Neural progenitor cell (in vitro differentiated cells): ENCODE measurements at regions not wholly inside any gene's neighbourhood (a gene's known extent, or its start where the extent isn't known, plus 50 kb on each side); places are given as distances from the start of the nearest gene placed in this dataset.

Experiments
- DNase-seq: peaks from one replicate; pipeline ENCODE4 v3.0.0-alpha.2; 2016; ENCODE audit warnings: low spot score
- H2AFZ ChIP-seq: fragments of 200-600 bp; sonication (generic); replicated peaks from 2 replicates; pipeline ENCODE4 v1.6.1; 2016; ENCODE audit warnings: antibody characterized with exemption
- H3F3A ChIP-seq: fragments of 200-600 bp; sonication (generic); 2 replicates; pipeline ENCODE4 v1.6.1; 2016; ENCODE audit warnings: antibody characterized with exemption, low read depth
- H3K27ac ChIP-seq: fragments of 200-600 bp; sonication (generic); 2 replicates; pipeline ENCODE4 v1.5.1; 2016; ENCODE audit warnings: mild to moderate bottlenecking
- H3K27me3 ChIP-seq: fragments of 200-600 bp; sonication (generic); 2 replicates; pipeline ENCODE4 v1.6.1; 2016; ENCODE audit warnings: mild to moderate bottlenecking, moderate library complexity
- H3K36me3 ChIP-seq: fragments of 200-600 bp; sonication (generic); 2 replicates; pipeline ENCODE4 v1.5.1; 2016
- H3K4me1 ChIP-seq: fragments of 200-600 bp; sonication (generic); 2 replicates; pipeline ENCODE4 v1.6.1; 2016; ENCODE audit warnings: mixed run types
- H3K4me2 ChIP-seq: fragments of 200-600 bp; sonication (generic); 2 replicates; pipeline ENCODE4 v1.6.1; 2016
- H3K4me3 ChIP-seq: fragments of 200-600 bp; sonication (generic); 2 replicates; pipeline ENCODE4 v1.5.1; 2016
- H3K79me2 ChIP-seq: fragments of 200-600 bp; sonication (generic); 2 replicates; pipeline ENCODE4 v1.6.1; 2016; ENCODE audit warnings: low read depth
- H3K9ac ChIP-seq: fragments of 200-600 bp; sonication (generic); 2 replicates; pipeline ENCODE4 v1.6.1; 2016
- H3K9me3 ChIP-seq: fragments of 200-600 bp; sonication (generic); 2 replicates; pipeline ENCODE4 v1.5.1; 2016; ENCODE audit warnings: low read depth
- H4K20me1 ChIP-seq: fragments of 200-600 bp; sonication (generic); 2 replicates; pipeline ENCODE4 v1.6.1; 2016; ENCODE audit warnings: low read depth
- H3K27ac Mint-ChIP-seq: 3 replicates; pipeline ENCODE4 v1.8.0; 2021; ENCODE audit warnings: mixed read lengths
- H3K27me3 Mint-ChIP-seq: 2 replicates; pipeline ENCODE4 v1.8.0; 2022; ENCODE audit warnings: low read depth, mild to moderate bottlenecking, inconsistent platforms, moderate library complexity, mixed read lengths; ENCODE audit not compliant: insufficient read depth
- H3K36me3 Mint-ChIP-seq: 3 replicates; pipeline ENCODE4 v1.8.0; 2021; ENCODE audit warnings: mixed read lengths
- H3K4me1 Mint-ChIP-seq: 3 replicates; pipeline ENCODE4 v1.8.0; 2021; ENCODE audit warnings: mixed read lengths
- H3K4me3 Mint-ChIP-seq: 3 replicates; pipeline ENCODE4 v1.8.0; 2021; ENCODE audit warnings: mild to moderate bottlenecking, moderate library complexity, mixed read lengths
- H3K9me3 Mint-ChIP-seq: 3 replicates; pipeline ENCODE4 v1.8.0; 2020; ENCODE audit warnings: mixed read lengths
- EZH2 ChIP-seq: fragments of 200-600 bp; sonication (generic); IDR thresholded peaks from 2 replicates; pipeline ENCODE4 v1.6.1; 2017; ENCODE audit warnings: antibody characterized with exemption, mild to moderate bottlenecking, moderate library complexity
- EZH2phosphoT487 ChIP-seq: fragments of 200-600 bp; sonication (generic); IDR thresholded peaks from 2 replicates; pipeline ENCODE4 v1.6.1; 2017; ENCODE audit warnings: antibody characterized with exemption
- TF ChIP-seq, protein P1 (sequence below): fragments of 200-600 bp; sonication (generic); IDR thresholded peaks from 2 replicates; pipeline ENCODE4 v1.5.1; 2017; ENCODE audit warnings: antibody characterized with exemption, mild to moderate bottlenecking

DNA sequence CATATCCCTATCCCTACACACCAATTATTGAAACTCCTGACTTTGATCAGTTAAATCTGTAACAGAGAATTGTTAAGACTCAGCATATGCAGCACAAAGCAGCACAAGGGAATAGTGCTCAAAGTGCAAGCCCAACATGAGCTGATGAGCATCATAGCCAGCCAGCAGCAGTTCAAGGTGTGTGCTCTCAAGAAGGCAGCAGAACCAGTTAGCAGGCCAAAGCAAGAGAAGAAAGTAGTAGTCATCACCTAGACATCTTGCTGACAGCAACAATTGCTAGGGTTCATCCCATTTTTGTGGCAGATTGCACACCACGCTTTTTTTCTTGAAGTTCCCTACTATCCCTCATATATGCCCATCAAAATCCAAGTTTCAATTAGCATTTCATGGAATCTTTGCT lies 478.3 kb downstream of the COL11A1 start:
- Histone ChIP-seq H3K36me3 (no peaks in the 10 kb centered on the region), H3K4me1 (no peaks in the 10 kb centered on the region), H2AFZ (no peak overlapping the region), H3F3A (no peaks in the 10 kb centered on the region), H3K4me2 (no peak overlapping the region), H3K9ac (no peak overlapping the region), H3K27ac (no peak overlapping the region), H4K20me1 (no peaks in the 10 kb centered on the region), H3K4me3 (no peak overlapping the region), H3K79me2 (no peaks in the 10 kb centered on the region), H3K27me3 (no peaks in the 10 kb centered on the region), H3K9me3 (no peaks in the 10 kb centered on the region)
- H3K27ac Mint-ChIP-seq, result no peak overlapping the region
- DNase-seq, result no peak
- no peaks in the 10 kb centered on the region for H3K9me3 Mint-ChIP-seq
- peaks cover 5% of the 10 kb centered on the region for H3K4me1 Mint-ChIP-seq
- no peaks in the 10 kb centered on the region for H3K36me3 Mint-ChIP-seq
- TF ChIP-seq, protein P1, sequence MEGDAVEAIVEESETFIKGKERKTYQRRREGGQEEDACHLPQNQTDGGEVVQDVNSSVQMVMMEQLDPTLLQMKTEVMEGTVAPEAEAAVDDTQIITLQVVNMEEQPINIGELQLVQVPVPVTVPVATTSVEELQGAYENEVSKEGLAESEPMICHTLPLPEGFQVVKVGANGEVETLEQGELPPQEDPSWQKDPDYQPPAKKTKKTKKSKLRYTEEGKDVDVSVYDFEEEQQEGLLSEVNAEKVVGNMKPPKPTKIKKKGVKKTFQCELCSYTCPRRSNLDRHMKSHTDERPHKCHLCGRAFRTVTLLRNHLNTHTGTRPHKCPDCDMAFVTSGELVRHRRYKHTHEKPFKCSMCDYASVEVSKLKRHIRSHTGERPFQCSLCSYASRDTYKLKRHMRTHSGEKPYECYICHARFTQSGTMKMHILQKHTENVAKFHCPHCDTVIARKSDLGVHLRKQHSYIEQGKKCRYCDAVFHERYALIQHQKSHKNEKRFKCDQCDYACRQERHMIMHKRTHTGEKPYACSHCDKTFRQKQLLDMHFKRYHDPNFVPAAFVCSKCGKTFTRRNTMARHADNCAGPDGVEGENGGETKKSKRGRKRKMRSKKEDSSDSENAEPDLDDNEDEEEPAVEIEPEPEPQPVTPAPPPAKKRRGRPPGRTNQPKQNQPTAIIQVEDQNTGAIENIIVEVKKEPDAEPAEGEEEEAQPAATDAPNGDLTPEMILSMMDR, result no peak
- no peak for TF ChIP-seq EZH2phosphoT487
- TF ChIP-seq EZH2, result no peak
- H3K27me3 Mint-ChIP-seq, result no peaks in the 10 kb centered on the region
- no peak overlapping the region for H3K4me3 Mint-ChIP-seq

DNA sequence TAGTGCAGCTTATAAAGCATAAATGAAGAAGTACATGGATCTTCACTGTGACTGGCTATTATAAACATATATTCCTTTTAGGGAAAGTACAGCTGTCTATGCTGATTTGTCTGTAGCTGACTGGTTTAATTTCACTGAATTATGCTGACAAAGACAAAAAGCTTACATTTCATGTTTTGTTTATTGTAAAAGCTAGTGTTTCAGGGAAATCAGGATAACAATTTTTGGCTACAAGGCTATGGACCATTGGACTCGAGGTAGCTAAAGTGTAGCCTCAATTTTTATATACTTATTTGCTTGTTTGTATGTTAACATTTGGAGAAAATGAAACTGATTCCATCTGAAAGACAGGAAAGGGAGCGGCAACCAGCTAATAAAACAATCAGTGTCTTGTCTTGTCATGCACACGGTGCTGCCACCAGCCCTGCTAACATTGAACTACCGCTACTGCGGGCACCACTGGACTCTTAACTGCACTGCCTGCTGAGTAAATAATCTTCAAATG lies 480.2 kb downstream of the COL11A1 start:
- no peaks in the 10 kb centered on the region for H3K79me2 ChIP-seq
- peaks cover 5% of the 10 kb centered on the region for H3K4me1 Mint-ChIP-seq

DNA sequence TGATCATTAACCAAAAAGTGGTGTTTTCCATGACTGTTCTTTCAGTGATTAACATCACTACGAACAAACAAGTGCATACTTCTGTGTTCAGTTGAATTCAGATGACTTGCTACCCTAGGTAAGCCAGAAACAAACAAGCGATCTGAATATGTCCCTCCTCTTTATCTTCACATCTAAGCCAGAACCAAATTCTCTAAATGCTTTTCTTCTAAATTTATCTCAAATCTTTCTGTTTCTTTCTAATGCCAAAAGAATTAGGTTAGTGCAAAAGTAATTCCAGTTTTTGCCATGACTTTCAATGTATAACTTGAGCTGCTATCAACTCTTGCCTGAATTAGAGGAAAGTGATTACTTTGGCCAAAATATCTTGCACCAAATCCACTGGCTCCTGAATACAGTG lies 481.2 kb downstream of the COL11A1 start:
- Mint-ChIP-seq H3K27ac (no peak overlapping the region), H3K4me1 (peaks cover 5% of the 10 kb centered on the region), H3K4me3 (no peak overlapping the region), H3K36me3 (no peaks in the 10 kb centered on the region), H3K9me3 (no peaks in the 10 kb centered on the region), H3K27me3 (no peaks in the 10 kb centered on the region)
- TF ChIP-seq EZH2, result no peak
- TF ChIP-seq, protein P1, result no peak
- no peak for TF ChIP-seq EZH2phosphoT487
- Histone ChIP-seq H3K4me3 (no peak overlapping the region), H3K4me2 (no peak overlapping the region), H3K9ac (no peak overlapping the region), H3K27ac (no peak overlapping the region), H4K20me1 (no peaks in the 10 kb centered on the region), H3F3A (no peaks in the 10 kb centered on the region), H3K9me3 (no peaks in the 10 kb centered on the region), H3K36me3 (no peaks in the 10 kb centered on the region), H3K79me2 (no peaks in the 10 kb centered on the region), H3K4me1 (no peaks in the 10 kb centered on the region), H3K27me3 (no peaks in the 10 kb centered on the region), H2AFZ (no peak overlapping the region)
- DNase-seq, result no peak

More for the DNA sequence above, 480.2 kb downstream of the COL11A1 start:
- H3K9ac ChIP-seq, result no peak overlapping the region
- DNase-seq, result no peak
- no peak for TF ChIP-seq EZH2phosphoT487
- TF ChIP-seq EZH2, result no peak
- TF ChIP-seq, protein P1, result no peak
- H3K27me3 ChIP-seq, result no peaks in the 10 kb centered on the region
- H3K4me2 ChIP-seq, result no peak overlapping the region
- no peak overlapping the region for H3K4me3 ChIP-seq
- no peak overlapping the region for H2AFZ ChIP-seq
- no peaks in the 10 kb centered on the region for H3F3A ChIP-seq
- no peaks in the 10 kb centered on the region for H3K36me3 ChIP-seq
- no peaks in the 10 kb centered on the region for H3K9me3 Mint-ChIP-seq
- H4K20me1 ChIP-seq, result no peaks in the 10 kb centered on the region
- H3K4me3 Mint-ChIP-seq, result no peak overlapping the region
- H3K9me3 ChIP-seq, result no peaks in the 10 kb centered on the region
- H3K27me3 Mint-ChIP-seq, result no peaks in the 10 kb centered on the region
- H3K27ac Mint-ChIP-seq, result no peak overlapping the region
- H3K36me3 Mint-ChIP-seq, result no peaks in the 10 kb centered on the region
- H3K4me1 ChIP-seq, result no peaks in the 10 kb centered on the region
- H3K27ac ChIP-seq, result no peak overlapping the region
